ENCODE measurements at regions not wholly inside any gene's neighbourhood (a gene's known extent, or its start where the extent isn't known, plus 50 kb on each side); places are given as distances from the start of the nearest gene placed in this dataset.

DNA sequence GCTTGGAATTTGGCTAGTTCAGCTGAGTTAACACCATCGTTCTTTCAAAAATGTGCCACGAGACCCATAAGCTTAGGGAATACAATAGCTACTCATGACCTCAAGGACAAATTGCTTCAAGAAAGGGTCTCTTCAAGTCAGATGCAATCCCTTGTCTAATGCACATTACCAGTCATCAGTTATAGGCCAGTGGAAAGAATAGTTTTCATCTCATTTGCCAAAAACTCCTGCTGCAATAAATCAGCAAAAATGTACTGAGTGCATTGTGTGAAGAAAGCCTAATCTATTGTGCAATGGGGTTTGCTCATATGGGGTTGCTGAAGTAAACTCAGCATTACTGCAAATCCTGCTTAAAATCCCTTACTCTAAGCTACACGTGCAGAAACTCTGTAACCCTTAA lies 208.3 kb upstream of the NBEA start:
- DNase-seq = no peak

DNA sequence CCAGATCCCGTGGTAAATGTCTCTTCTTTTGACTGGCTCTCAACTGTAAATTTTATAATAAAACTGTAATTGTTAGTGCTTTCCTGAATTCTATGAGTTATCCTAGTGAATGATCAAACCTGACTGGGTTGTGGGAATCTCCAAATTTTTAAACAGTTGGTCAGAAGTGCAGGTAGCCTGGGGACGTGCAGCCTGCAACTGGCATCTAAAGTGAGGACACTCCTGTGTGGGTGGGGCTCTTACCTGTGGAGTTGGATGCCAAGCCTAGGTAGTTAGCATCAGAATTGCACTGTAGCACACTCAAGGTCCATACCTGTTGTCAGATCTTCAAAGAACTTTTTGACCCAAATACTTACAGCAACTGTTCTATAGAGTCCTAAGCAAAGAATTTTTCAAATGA lies 207.1 kb upstream of the NBEA start:
- no peak for DNase-seq

DNA sequence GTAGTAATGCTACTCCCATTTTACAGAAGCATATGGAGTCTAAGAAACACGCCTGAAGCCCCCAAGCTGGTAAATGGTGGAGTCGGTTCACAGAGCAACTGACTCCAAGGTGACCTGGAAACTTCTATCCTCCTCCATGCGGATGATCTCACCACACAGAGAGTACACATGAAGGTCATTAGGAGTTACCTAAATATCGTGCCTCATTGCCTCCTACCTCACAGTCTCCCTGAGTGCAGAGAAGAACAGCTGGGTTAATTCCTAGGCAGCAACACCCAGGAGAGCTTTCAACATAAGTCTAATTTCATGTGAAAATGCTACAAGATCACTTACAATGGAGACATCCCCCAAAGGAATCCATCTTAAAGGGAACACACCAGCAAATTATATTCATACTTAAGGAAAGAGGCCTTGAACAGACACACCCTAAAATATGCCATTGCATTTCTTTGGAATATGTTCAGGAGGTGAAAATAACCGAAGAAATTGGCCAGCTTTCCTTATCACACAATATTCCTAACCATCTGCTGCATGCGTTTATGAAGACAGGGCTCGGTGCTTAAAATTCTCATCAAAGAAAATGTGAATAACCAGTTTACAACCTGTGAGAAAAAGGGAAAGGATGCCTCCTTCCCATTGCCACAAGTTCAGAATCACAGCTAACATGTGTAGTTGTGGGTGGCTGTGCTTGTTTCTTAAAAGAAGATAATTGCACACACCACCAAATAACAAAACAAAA lies 203.6 kb upstream of the NBEA start:
- DNase-seq = peak; percentile 31

DNA sequence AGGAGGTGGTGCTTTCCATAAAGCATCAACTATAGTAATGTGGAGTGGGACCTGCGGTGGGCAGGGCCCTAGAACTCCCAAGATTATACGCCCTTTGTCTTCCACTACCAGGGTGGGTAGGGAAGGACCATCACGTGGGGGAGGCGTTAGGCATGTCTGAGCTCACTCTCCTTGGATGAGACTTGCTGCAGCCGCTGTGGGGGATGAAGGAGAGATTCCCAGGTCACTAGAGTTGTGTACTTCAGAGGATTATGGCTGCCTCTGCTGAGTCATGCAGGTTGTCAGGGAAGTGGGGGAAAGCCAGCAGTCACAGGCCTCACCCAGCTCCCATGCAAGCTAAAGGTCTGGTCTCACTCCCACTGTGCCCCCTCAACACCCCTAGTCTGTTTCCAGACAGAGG lies 195.0 kb upstream of the NBEA start:
- DNase-seq = peak; percentile 27

DNA sequence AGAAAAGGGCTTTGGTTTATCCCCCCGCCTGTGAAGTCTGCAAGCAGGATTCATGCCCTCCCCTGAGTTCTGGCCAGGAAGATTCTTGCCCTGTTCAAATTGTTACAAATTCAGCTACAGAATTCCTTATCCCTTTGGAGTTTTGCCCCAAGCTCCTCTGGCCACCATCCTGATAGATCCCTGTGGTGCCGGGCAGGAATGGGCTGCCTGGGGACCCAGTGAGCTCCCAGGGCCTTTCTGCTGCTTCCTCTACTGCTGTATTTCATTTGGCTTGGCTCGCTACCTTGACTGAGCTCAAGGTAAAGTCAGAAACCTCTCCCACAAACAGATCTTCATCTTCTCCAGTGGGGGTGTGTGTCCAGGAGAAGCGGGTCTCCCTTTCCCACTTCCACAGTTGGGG lies 194.6 kb upstream of the NBEA start:
- DNase-seq = no peak

DNA sequence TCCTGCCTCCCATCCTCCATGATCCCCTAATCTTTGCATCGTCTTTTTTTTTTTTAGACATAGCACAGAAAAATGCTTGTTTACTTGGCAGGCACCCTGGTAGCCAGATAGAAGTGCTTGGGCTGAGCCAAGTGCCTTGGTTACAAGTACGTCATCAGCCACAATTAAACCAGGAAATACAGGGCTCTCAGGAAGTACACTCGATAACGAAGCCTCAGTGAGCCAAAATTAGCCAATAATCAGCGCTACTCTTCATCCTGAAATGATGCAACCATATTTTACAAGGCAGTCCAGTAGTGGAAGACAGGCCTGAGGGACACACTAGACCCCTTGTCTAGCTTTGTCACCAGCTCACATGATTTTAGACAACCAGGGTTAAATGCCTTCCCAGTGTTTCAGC lies 194.0 kb upstream of the NBEA start:
- DNase-seq = peak; percentile 74

DNA sequence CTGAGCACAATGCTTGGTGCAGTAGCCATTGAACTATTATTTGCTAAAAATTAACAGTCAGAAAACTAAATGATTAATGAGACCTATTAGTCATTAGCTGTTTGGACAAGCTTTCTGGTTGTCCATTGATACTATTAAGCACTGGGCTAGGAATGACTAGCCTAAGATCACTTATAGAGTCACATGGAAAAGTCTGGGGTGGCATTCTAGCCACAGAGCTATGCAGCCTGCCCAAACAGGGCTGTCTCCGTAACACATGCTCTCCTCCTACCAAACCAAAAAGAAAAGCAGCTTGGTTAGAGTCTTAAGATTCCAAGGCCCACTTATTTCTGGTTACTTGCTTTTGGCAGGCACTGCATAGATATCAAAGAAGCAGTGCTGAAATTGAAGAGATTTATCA lies 193.5 kb upstream of the NBEA start:
- DNase-seq = no peak

DNA sequence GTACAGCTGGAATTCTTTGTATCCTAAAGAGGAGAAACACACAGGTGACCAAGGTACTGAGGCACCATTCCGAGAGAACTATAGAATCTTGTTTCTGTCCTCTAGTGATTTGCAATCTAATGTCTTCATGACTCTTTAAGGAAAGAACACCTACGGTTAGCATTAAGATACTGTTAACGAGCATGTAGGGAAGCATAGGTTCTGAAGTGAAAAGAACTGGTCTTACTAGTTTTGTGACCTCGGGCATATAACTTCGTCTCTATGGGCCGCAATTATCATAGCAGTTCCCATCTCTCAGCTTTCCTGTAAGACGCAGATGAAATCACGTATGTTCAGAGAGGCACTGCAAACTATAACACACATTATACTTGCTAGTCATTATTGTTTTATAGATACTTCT lies 193.0 kb upstream of the NBEA start:
- no peak for DNase-seq

DNA sequence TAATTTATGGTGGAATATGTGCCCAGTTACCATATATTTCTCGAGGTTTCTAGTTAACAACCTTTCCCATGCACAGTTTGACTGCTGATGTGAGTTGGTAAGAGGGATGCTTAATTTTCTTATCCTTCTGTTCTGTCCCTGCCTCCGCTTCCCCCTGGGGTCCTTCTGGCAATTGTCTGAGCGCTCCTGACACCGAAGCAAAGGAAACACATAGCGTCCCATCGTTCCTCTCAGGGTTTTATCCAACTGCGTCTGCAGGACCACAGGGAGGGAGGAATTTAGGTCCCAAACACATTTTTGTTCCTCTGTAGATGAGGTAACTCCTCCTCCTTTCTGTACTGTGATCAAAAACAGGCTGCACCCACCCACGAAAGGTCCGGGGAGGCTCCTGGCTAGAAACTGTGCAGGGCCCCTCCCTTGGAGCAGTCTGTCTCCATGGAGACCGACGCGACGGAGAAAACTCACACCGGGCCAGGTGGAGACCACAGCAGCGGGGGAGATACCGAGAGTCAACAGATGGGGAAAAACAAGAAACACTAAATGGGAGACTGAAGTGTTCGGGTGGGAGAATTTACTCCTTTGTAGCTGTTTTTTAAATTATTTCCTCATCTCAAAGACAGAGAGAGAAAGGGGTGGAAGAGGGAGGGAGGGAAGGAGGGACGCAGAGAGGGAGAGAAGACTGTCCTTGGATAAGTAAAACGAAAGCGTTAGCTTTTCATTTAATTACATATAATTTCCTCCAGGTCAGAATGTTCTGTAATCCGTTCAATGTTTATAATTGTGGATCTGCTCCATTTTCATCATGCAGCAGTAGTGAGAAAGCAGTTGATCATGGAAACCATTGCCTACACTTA lies 191.8 kb upstream of the NBEA start:
- no peak for DNase-seq

DNA sequence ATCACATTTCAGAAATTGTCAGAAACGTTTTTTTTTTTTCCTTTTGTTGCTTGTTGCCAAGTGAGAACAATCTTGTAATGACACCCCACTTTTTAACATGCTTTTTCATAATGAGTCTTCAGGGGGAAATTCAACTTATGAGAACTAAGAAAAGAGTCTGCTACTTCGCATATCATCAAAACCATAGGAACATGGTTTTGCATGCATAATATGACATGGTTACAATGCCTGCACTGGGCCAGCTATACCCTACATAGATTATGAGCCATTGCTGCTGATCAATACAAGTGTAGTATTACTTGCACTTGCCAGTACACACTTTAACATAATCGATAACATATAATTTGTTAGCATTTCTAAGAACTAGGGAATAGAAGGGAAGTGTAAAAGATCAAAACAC lies 191.0 kb upstream of the NBEA start:
- DNase-seq = no peak

DNA sequence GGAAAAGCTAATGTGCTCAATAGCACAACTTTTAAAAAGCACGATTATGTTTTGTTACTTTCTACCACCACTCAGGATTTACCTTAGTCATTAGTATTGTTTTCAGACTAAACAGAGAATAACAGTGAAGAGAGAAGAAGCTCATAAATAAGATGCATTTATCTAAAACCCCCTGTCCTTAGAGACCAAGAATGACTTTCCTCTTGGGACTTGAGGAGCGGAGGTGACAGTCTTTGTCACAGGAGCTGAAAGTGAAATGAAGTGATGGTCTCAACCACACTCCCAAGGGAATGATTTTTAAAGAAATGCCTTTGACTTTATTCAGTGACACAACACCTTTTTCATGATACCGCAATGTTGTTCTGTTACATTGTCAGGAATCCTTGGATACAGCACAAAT lies 190.6 kb upstream of the NBEA start:
- no peak for DNase-seq

DNA sequence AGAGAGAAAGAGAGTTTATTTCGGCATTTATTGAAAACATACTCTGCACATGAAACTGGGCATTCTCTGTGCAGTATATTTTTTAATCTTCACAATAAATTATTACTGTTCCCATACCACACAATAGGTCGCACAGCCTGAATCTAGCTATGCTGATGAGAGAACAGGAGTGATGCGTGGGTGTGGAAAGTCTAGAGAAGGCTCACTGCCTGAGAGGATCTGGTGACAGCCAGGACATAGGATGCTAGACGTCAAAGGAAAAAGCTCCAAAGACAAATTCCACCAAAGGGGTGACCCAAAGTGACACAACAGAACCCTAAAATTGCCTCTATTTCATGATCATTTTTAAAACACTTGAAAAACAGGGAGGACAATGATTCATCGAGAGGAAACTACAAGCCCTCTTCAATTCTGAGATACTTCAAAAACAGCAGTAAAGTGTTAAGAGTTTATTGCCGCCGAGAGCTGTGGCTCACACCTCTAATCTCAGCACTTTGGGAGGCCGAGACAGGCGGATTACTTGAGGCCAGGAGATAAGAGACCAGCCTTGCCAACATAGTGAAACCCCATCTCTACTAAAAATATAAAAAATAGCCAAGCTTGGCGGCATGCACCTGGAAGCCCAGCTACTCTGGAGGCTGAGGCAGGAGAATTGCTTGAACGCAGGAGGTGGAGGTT lies 189.6 kb upstream of the NBEA start:
- DNase-seq = no peak

DNA sequence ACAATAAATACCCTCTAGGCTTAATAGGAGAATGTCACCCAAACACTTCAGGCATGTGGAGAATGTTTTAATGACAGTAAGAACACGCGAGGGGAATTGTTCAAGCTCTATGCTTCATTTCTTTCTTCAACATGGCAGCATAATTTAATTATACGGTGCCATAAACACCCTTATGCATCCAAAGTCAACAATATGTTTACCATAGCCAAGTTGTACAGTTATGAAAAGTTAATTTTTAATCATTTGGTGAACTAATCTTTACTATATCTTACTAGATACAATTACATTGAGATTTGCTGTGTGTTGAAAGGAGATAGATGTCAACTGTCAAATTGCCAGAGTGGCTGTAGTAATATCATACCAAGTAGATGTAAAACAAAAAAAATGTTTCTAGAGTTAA lies 185.9 kb upstream of the NBEA start:
- DNase-seq = no peak

DNA sequence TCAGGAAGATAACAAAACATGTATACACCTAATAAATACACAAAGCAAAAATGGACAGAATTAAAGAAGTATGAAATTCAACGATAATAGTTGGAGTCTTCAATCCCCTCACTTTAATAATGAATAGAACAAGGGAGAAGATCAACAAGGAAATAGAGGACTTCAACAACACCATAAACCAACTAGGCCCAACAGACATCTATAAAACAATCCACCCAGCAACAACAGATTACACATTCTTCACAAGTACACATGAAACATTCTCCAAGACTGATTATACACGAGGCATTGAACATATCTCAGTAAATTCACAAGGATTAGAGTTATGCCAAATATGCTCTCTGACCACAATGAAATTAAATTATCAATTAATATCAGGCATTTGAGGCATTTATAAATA lies 185.5 kb upstream of the NBEA start:
- no peak for DNase-seq

DNA sequence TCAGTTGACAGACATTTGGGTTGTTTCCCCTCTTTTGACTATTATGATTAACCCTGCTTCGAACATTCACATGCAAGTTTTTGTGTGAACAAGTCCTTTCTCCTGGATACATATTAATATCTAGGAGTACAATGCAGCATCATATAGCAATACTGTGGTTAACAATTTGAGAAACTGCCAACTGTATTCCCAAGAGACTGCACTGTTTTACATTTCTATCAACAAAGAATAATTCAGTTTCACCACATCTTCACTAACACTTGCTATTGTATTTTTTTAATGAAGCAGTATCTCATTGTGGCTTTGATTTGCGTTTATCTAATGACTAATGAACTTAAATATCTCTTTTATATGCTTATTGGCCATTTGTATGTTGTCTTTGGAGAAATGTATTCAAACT lies 184.6 kb upstream of the NBEA start:
- no peak for DNase-seq

DNA sequence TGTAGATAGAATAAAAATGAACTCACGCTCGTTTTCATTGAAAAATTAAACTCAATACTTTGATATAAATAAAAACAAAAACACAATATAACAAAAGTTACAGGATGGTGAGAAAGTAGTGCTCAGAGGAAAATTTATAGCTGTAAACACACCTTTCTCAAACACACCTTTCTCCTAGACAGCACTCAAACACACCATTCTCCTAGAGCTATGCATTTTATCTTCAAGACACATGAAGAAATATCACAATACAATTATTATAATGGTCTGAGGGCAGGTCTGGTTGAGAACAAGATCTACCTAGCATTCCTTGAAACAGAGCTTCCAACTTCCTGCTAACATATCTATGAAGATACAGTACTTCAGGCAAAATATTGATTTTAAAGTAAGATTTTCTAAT lies 183.4 kb upstream of the NBEA start:
- DNase-seq = no peak

DNA sequence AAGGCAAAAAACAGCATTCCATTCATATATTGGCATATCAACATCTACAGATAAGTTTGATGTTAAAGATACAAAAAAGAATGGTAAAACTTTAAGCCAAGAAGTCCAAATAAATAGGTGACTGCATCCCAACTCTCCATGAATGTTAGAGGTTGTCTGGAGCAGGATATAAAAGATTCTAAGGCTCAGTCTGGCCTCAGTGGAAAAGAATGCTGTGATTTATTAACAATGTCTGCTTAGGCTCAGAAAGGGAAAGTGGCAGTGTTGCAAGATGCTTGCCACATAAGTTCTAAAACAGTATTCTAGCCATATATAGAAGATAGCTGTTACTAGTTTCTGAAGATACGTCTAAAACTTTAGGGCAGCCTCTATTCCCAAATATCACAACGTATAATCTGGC lies 179.8 kb upstream of the NBEA start:
- DNase-seq = no peak

DNA sequence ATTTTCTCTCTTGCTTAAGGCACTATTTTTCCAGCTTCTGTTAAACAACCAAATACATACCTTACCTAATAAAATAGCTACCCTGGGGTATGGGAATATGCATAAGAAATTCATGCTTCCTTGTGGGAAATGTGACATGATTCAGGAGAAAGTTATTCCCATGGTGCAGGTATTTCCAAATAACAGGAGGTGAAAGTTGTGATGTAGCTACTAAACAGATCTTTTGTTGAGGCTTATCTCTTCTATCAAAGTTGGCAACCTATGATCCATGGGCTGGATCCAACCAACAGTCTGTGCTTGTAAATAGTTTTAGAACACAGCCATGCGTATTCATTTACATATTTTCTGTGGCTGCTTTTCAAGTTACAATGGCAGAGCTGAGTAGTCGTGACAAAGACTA lies 177.8 kb upstream of the NBEA start:
- DNase-seq = no peak

DNA sequence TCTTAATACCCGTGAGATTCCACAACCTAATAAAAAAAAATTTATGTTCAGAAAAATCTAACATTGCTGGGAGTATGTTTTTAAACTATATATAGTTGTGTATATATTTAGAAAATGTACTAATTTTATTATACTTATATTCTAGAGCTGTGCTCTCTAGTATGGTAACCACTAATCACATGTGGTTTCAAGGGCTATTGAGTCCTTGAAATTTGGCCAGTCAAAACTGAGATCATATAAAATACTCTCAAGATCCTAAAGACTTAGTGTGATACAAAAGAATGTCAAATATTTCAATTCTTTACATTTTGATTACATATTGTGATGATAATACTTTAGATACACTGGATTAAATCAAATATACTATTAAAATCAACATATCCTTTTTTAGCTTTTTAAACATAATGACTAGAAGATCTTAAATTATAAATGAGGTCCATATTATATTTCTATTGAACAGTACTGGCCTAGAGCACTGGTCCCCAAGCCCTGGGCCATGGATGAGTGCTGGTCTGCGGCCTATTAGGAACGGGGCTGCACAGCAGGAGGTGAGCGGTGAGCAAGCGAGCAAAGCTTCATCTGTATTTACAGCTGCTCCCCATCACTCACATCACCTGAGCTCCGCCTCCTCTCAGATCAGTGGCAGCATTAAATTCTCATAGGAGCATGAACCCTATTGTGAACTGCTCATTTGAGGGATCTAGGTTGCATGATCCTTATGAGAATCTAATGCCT lies 176.5 kb upstream of the NBEA start:
- no peak for DNase-seq

DNA sequence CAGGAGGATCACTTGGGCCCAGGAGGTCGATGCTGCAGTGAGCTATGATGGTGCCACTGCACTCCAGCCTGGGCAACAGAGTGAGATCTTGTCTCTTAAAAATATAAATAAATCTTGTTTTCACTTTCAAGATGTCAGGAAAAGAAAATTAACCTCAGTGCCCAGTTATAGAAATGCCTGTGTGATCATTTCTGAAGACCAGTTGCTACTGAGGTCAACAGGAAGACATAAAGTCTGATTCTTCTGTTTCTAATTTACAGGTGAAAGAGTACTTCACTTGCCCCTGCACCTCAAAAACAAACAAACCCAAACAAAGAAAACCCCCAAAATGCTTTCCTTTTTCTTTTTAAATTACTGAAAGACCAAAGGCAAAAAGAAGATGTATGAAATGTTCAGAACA lies 174.3 kb upstream of the NBEA start:
- DNase-seq = no peak

DNA sequence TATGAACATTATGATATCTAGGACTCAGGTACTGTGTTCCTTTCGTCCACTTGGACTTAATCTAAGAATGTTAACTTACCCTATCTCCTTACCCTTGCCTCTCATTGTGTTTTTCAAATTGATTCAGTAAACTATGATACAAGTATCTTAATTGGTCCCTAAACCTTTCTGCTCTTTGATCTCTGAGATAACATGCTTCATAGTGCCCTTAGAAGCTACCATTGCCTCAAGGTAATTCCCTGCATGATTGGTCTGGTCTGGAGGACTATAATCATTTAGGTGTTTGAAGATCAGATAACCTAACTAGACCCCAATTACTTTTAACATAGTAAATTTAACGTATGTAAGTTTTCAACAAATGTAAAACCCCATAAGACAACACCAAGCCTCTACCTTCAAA lies 169.9 kb upstream of the NBEA start:
- DNase-seq = no peak

DNA sequence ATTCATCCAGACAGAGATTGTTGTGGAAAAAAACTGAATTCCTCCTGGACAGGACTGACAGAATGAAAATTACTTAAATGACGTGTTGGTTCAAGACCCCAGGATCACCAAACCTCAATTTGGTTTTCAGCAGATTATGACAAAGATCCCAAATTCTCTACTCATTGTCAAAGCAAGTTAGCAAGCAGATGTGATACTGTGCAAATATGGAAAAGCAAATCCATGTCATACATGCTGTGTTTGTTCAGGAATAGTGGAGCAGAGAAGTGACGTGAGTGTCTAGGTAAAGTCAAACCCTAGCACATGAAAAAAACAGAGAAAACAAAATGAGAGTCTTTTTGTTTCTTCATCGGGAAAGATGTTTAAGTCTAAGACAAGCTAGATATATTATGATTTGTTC lies 169.2 kb upstream of the NBEA start:
- peak; percentile 73 for DNase-seq

DNA sequence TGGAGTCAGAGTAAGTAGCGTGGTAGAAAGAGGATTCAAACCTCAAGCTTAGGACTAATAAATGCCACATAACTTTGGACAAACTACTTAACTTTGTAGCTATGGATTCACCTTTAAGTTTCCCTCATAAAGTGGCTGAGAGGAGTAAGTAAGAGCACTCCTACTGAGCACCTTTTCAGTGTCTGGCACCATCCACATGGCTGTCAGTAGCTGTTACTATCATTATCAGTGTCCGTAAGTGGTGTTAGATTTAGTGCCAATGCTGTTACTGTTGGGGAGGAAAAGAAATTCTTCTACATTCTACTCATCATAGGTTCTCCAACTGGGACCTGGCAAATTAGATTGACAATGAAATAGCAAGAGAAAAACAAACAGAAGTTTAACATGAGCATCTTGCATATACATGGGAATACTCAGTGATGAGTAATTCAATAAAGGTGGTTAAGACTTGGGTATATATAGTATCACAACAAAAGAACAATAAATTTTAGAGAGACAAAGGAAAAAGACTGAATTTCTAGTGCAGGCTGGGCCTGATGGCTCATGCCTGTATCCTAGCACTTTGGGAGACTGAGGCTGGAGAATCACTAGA lies 165.6 kb upstream of the NBEA start:
- DNase-seq = no peak
